HG03354 (cell line): ENCODE measurements at regions not wholly inside any gene's neighbourhood (a gene's known extent, or its start where the extent isn't known, plus 50 kb on each side); places are given as distances from the start of the nearest gene placed in this dataset.
"Not testable (repeated sequence)": the region's sequence is repeated elsewhere in the genome, so short reads cannot be mapped to it uniquely, and the experiment has no call there.

Source experiments
- ATAC-seq: cut with Tn5 transposase; IDR thresholded peaks from one replicate; pipeline ENCODE4 v1.9.1; 2021; ENCODE audit warnings: mild to moderate bottlenecking; ENCODE audit not compliant: unreplicated experiment, poor library complexity, severe bottlenecking

- no peak for ATAC-seq
Measured at GRCh38 chr12:103011974-103012763, 54.7 kb downstream of the ASCL1 start.

GRCh38 chr12:103012884-103013283 is 55.4 kb downstream of the ASCL1 start:
- ATAC-seq = no peak

- no peak for ATAC-seq
Measured at GRCh38 chr12:103013741-103014300, 56.3 kb downstream of the ASCL1 start.

- ATAC-seq = no peak
Measured at GRCh38 chr12:103016381-103016780, 58.9 kb downstream of the ASCL1 start.

- no peak for ATAC-seq
Measured at GRCh38 chr12:103020839-103021238, 63.4 kb downstream of the ASCL1 start.

GRCh38 chr12:103021538-103022218 is 64.2 kb downstream of the ASCL1 start:
- no peak for ATAC-seq

- no peak for ATAC-seq
Measured at GRCh38 chr12:103024650-103025049, 67.2 kb downstream of the ASCL1 start.

GRCh38 chr12:103026643-103027042 is 69.2 kb downstream of the ASCL1 start:
- ATAC-seq = not testable (repeated sequence)

GRCh38 chr12:103028881-103029639 is 71.6 kb downstream of the ASCL1 start:
- no peak for ATAC-seq

GRCh38 chr12:103036581-103037214 is 79.2 kb downstream of the ASCL1 start:
- no peak for ATAC-seq

GRCh38 chr12:103043531-103044486 is 86.3 kb downstream of the ASCL1 start:
- no peak for ATAC-seq

- no peak for ATAC-seq
Measured at GRCh38 chr12:103046154-103046553, 88.7 kb downstream of the ASCL1 start.

GRCh38 chr12:103050273-103050672 is 92.8 kb downstream of the ASCL1 start:
- no peak for ATAC-seq

GRCh38 chr12:103053089-103053488 is 95.6 kb downstream of the ASCL1 start:
- no peak for ATAC-seq

- ATAC-seq = no peak
Measured at GRCh38 chr12:103073630-103074029, 116.2 kb downstream of the ASCL1 start.

- ATAC-seq = no peak
Measured at GRCh38 chr12:103075848-103076247, 118.4 kb downstream of the ASCL1 start.

- no peak for ATAC-seq
Measured at GRCh38 chr12:103077108-103077773, 119.8 kb downstream of the ASCL1 start.

- peak; percentile 99 for ATAC-seq
Measured at GRCh38 chr12:103085541-103085940, 128.1 kb downstream of the ASCL1 start.
